ENCODE measurements at regions not wholly inside any gene's neighbourhood (a gene's known extent, or its start where the extent isn't known, plus 50 kb on each side); places are given as distances from the start of the nearest gene placed in this dataset.

- no peak overlapping the region for H3K4me3 ChIP-seq
- H3K27ac ChIP-seq, result no peak overlapping the region
- no peak for TF ChIP-seq CTCF (IDR thresholded peaks at IDR 0.05)
- no peak for DNase-seq (ENCODE audit: low spot score)
Measured at GRCh38 chr10:23723796-23724195, 284.9 kb downstream of the OTUD1 start.

- no peak overlapping the region for H3K4me3 ChIP-seq
- no peak overlapping the region for H3K27ac ChIP-seq
- no peak for TF ChIP-seq CTCF (IDR thresholded peaks at IDR 0.05)
- no peak for DNase-seq (ENCODE audit: low spot score)
Measured at GRCh38 chr10:23725548-23725947, 286.7 kb downstream of the OTUD1 start.

GRCh38 chr10:23742368-23742767 is 303.5 kb downstream of the OTUD1 start:
- DNase-seq (ENCODE audit: low spot score), result no peak
- TF ChIP-seq CTCF (IDR thresholded peaks at IDR 0.05), result no peak
- no peak overlapping the region for H3K27ac ChIP-seq
- H3K4me3 ChIP-seq, result no peak overlapping the region

GRCh38 chr10:23742807-23743206 is 303.9 kb downstream of the OTUD1 start:
- no peak for DNase-seq (ENCODE audit: low spot score)
- Histone ChIP-seq H3K27ac (no peak overlapping the region), H3K4me3 (no peak overlapping the region)
- no peak for TF ChIP-seq CTCF (IDR thresholded peaks at IDR 0.05)

GRCh38 chr10:23754179-23754578 is 315.3 kb downstream of the OTUD1 start:
- no peak overlapping the region for H3K27ac ChIP-seq
- no peak for DNase-seq (ENCODE audit: low spot score)
- TF ChIP-seq CTCF (IDR thresholded peaks at IDR 0.05), result no peak
- no peak overlapping the region for H3K4me3 ChIP-seq

GRCh38 chr10:23754941-23755340 is 316.1 kb downstream of the OTUD1 start:
- no peak for TF ChIP-seq CTCF (IDR thresholded peaks at IDR 0.05)
- no peak overlapping the region for H3K4me3 ChIP-seq
- DNase-seq (ENCODE audit: low spot score), result no peak
- H3K27ac ChIP-seq, result no peak overlapping the region

- H3K4me3 ChIP-seq, result no peak overlapping the region
- no peak for DNase-seq (ENCODE audit: low spot score)
- no peak for TF ChIP-seq CTCF (IDR thresholded peaks at IDR 0.05)
- H3K27ac ChIP-seq, result no peak overlapping the region
Measured at GRCh38 chr10:23755556-23755955, 316.7 kb downstream of the OTUD1 start.

Data from coronary artery (tissue), 2 donors.